RWPE2 (cell line): ENCODE measurements at regions not wholly inside any gene's neighbourhood (a gene's known extent, or its start where the extent isn't known, plus 50 kb on each side); places are given as distances from the start of the nearest gene placed in this dataset.
A peak's percentile ranks its signal among the peaks of the same experiment; 100 is the strongest.

Source experiments
- ATAC-seq: fragments of 200-7000 bp; cut with Tn5 transposase; 3 replicates; pipeline ENCODE4 v1.9.1; 2021; ENCODE audit warnings: low read depth
- DNase-seq: peaks from one replicate; pipeline ENCODE4 v3.0.0-alpha.2; 2020; ENCODE audit warnings: low spot score
- H3K27ac ChIP-seq: fragments of 450-650 bp; 2 replicates; pipeline ENCODE4 v1.5.1; 2017; ENCODE audit warnings: mild to moderate bottlenecking; ENCODE audit not compliant: poor library complexity, severe bottlenecking
- H3K27me3 ChIP-seq: fragments of 250-450 bp; sonication (Bioruptor Pico); 2 replicates; pipeline ENCODE4 v1.5.1; 2021; ENCODE audit warnings: mild to moderate bottlenecking, moderate library complexity; ENCODE audit not compliant: insufficient read depth, poor library complexity, severe bottlenecking
- H3K36me3 ChIP-seq: fragments of 250-450 bp; sonication (Bioruptor Pico); 2 replicates; pipeline ENCODE4 v1.5.1; 2020; ENCODE audit warnings: low read depth, mild to moderate bottlenecking, moderate library complexity
- H3K4me1 ChIP-seq: fragments of 250-450 bp; sonication (Bioruptor Pico); 2 replicates; pipeline ENCODE4 v1.5.1; 2021; ENCODE audit warnings: mild to moderate bottlenecking, moderate library complexity; ENCODE audit not compliant: insufficient read depth, poor library complexity, severe bottlenecking
- H3K4me3 ChIP-seq: fragments of 250-450 bp; sonication (Bioruptor Pico); 2 replicates; pipeline ENCODE4 v1.5.1; 2021; ENCODE audit warnings: mild to moderate bottlenecking, moderate library complexity; ENCODE audit not compliant: severe bottlenecking
- H3K9me3 ChIP-seq: fragments of 250-450 bp; sonication (Bioruptor Pico); 2 replicates; pipeline ENCODE4 v1.5.1; 2021; ENCODE audit warnings: mild to moderate bottlenecking, moderate library complexity; ENCODE audit not compliant: severe bottlenecking
- CTCF ChIP-seq: fragments of 450-650 bp; IDR thresholded peaks from one replicate; pipeline ENCODE4 v1.5.1; 2017; ENCODE audit warnings: mild to moderate bottlenecking, moderate library complexity; ENCODE audit not compliant: poor library complexity, severe bottlenecking

GRCh38 chr1:184806296-184806721, 51.7 kb upstream of the EDEM3 start:
- no peaks in the 10 kb centered on the region for H3K36me3 ChIP-seq
- no peak overlapping the region for H3K27ac ChIP-seq
- H3K9me3 ChIP-seq: no peaks in the 10 kb centered on the region
- peaks cover 7% of the 10 kb centered on the region for H3K4me1 ChIP-seq
- H3K27me3 ChIP-seq: no peaks in the 10 kb centered on the region
- no peak overlapping the region for H3K4me3 ChIP-seq
- TF ChIP-seq CTCF: no peak
- DNase-seq (no peak), ATAC-seq (no peak)

GRCh38 chr1:184805667-184806295, 51.1 kb upstream of the EDEM3 start:
- Histone ChIP-seq H3K4me3 (no peak overlapping the region), H3K4me1 (peaks cover 7% of the 10 kb centered on the region), H3K36me3 (no peaks in the 10 kb centered on the region), H3K9me3 (no peaks in the 10 kb centered on the region), H3K27me3 (no peaks in the 10 kb centered on the region), H3K27ac (no peak overlapping the region)
- TF ChIP-seq CTCF: peak; percentile 92
- ATAC-seq: peak; percentile 96
- peak; percentile 59 for DNase-seq
